Activated CD4-positive, alpha-beta T cell treated with anti-CD3 and anti-CD28 coated beads, Interleukin-2, Interleukin-4, amounts not matched to agents 100 ng/mL and 50 ng/mL, durations not matched to agents 16 hours and 8 hours (primary cell): ENCODE measurements at regions not wholly inside any gene's neighbourhood (a gene's known extent, or its start where the extent isn't known, plus 50 kb on each side); places are given as distances from the start of the nearest gene placed in this dataset.

ENCODE experiments used
- DNase-seq: peaks from one replicate; pipeline ENCODE4 v3.0.0-alpha.2; 2020; ENCODE audit warnings: low spot score

GRCh38 chr10:42951486-42952251 is 125.2 kb upstream of the RET start:
- no peak for DNase-seq

GRCh38 chr10:42952349-42952748 is 124.5 kb upstream of the RET start:
- no peak for DNase-seq

GRCh38 chr10:42952931-42953683 is 123.8 kb upstream of the RET start:
- no peak for DNase-seq

- no peak for DNase-seq
Observed at GRCh38 chr10:42953684-42954674, 122.9 kb upstream of the RET start.

GRCh38 chr10:42954766-42955492 is 121.9 kb upstream of the RET start:
- DNase-seq, result no peak

- no peak for DNase-seq
Observed at GRCh38 chr10:42955493-42955889, 121.4 kb upstream of the RET start.

- no peak for DNase-seq
Observed at GRCh38 chr10:42956045-42956444, 120.8 kb upstream of the RET start.

- no peak for DNase-seq
Observed at GRCh38 chr10:42958142-42958868, 118.6 kb upstream of the RET start.

- no peak for DNase-seq
Observed at GRCh38 chr10:42959833-42960232, 117.0 kb upstream of the RET start.

GRCh38 chr10:42960491-42960990 is 116.3 kb upstream of the RET start:
- no peak for DNase-seq

- DNase-seq, result no peak
Observed at GRCh38 chr10:42960991-42961795, 115.7 kb upstream of the RET start.

GRCh38 chr10:42961796-42962109 is 115.1 kb upstream of the RET start:
- no peak for DNase-seq

GRCh38 chr10:42962110-42962901 is 114.6 kb upstream of the RET start:
- no peak for DNase-seq

GRCh38 chr10:42962902-42963231 is 114.0 kb upstream of the RET start:
- no peak for DNase-seq

GRCh38 chr10:42963312-42963711 is 113.6 kb upstream of the RET start:
- no peak for DNase-seq

- DNase-seq, result no peak
Observed at GRCh38 chr10:42969147-42969546, 107.7 kb upstream of the RET start.

GRCh38 chr10:42969909-42970308 is 107.0 kb upstream of the RET start:
- DNase-seq, result no peak

GRCh38 chr10:42970451-42971250 is 106.2 kb upstream of the RET start:
- no peak for DNase-seq

GRCh38 chr10:42971251-42971599 is 105.6 kb upstream of the RET start:
- no peak for DNase-seq
